ENCODE measurements at regions not wholly inside any gene's neighbourhood (a gene's known extent, or its start where the extent isn't known, plus 50 kb on each side); places are given as distances from the start of the nearest gene placed in this dataset.

- no peak for DNase-seq (ENCODE audit: low read depth)
These were observed 190.3 kb upstream of the MAF start for GRCh38 chr16:79790854-79791253.

- no peak for DNase-seq (ENCODE audit: low read depth)
These were observed 188.4 kb upstream of the MAF start for GRCh38 chr16:79788949-79789348.

GRCh38 chr16:79786389-79786788 is 185.9 kb upstream of the MAF start:
- no peak for DNase-seq (ENCODE audit: low read depth)

- no peak for DNase-seq (ENCODE audit: low read depth)
These were observed 183.5 kb upstream of the MAF start for GRCh38 chr16:79784007-79784406.

GRCh38 chr16:79777679-79778078 is 177.1 kb upstream of the MAF start:
- DNase-seq (ENCODE audit: low read depth), result no peak

- no peak for DNase-seq (ENCODE audit: low read depth)
These were observed 175.8 kb upstream of the MAF start for GRCh38 chr16:79776243-79776847.

- DNase-seq (ENCODE audit: low read depth), result no peak
These were observed 172.2 kb upstream of the MAF start for GRCh38 chr16:79772784-79773183.

GRCh38 chr16:79772048-79772447 is 171.5 kb upstream of the MAF start:
- DNase-seq (ENCODE audit: low read depth), result no peak

- DNase-seq (ENCODE audit: low read depth), result peak; percentile 54
These were observed 169.9 kb upstream of the MAF start for GRCh38 chr16:79770244-79771064.

GRCh38 chr16:79769928-79770243 is 169.3 kb upstream of the MAF start:
- DNase-seq (ENCODE audit: low read depth), result no peak

GRCh38 chr16:79769270-79769927 is 168.9 kb upstream of the MAF start:
- no peak for DNase-seq (ENCODE audit: low read depth)

- DNase-seq (ENCODE audit: low read depth), result no peak
These were observed 167.9 kb upstream of the MAF start for GRCh38 chr16:79768276-79768970.

- no peak for DNase-seq (ENCODE audit: low read depth)
These were observed 167.1 kb upstream of the MAF start for GRCh38 chr16:79767421-79768275.

GRCh38 chr16:79765901-79766394 is 165.4 kb upstream of the MAF start:
- DNase-seq (ENCODE audit: low read depth), result no peak

GRCh38 chr16:79765431-79765830 is 164.9 kb upstream of the MAF start:
- no peak for DNase-seq (ENCODE audit: low read depth)

GRCh38 chr16:79764415-79765110 is 164.0 kb upstream of the MAF start:
- DNase-seq (ENCODE audit: low read depth), result no peak

GRCh38 chr16:79762217-79762616 is 161.7 kb upstream of the MAF start:
- no peak for DNase-seq (ENCODE audit: low read depth)

GRCh38 chr16:79758615-79759346 is 158.2 kb upstream of the MAF start:
- no peak for DNase-seq (ENCODE audit: low read depth)

- DNase-seq (ENCODE audit: low read depth), result no peak
These were observed 157.4 kb upstream of the MAF start for GRCh38 chr16:79757968-79758367.

GRCh38 chr16:79757163-79757562 is 156.6 kb upstream of the MAF start:
- DNase-seq (ENCODE audit: low read depth), result no peak

All from activated T-helper 1 cell treated with Interleukin-2 at 50 U/mL for 16 hours (primary cell).